PC-3 (cell line): ENCODE measurements at regions not wholly inside any gene's neighbourhood (a gene's known extent, or its start where the extent isn't known, plus 50 kb on each side); places are given as distances from the start of the nearest gene placed in this dataset.

Source experiments
- CTCF ChIP-seq: fragments of 300-600 bp; sonication (generic); conservative IDR thresholded peaks from 2 replicates; pipeline ENCODE4 v1.5.1; 2017; ENCODE audit warnings: antibody characterized with exemption, low read depth, mild to moderate bottlenecking, low read length
- EZH2phosphoT487 ChIP-seq: fragments of 300-600 bp; sonication (generic); IDR thresholded peaks from 2 replicates; pipeline ENCODE4 v1.6.1; 2018; ENCODE audit warnings: mild to moderate bottlenecking, antibody characterized with exemption, low read length, borderline replicate concordance

GRCh38 chr21:23155281-23155680 lies 2157.1 kb downstream of the NCAM2 start:
- TF ChIP-seq CTCF = no peak
- TF ChIP-seq EZH2phosphoT487 = no peak
